Left lung (tissue), 4 donors: ENCODE measurements at regions not wholly inside any gene's neighbourhood (a gene's known extent, or its start where the extent isn't known, plus 50 kb on each side); places are given as distances from the start of the nearest gene placed in this dataset.

ENCODE experiments used
- ATAC-seq: fragments of 200-7000 bp; cut with Tn5 transposase; one replicate; pipeline ENCODE4 v1.9.1; 2020; ENCODE audit warnings: moderate library complexity
- DNase-seq, 4 donors: peaks; one replicate each; pipeline ENCODE4 v3.0.0-alpha.2; 2013 to 2020
- H3K27ac ChIP-seq, 2 donors: fragments of 200-600 bp; sonication (generic) in 1 of 2; one replicate each; pipeline versions ENCODE4 v1.5.0 to v1.8.0; 2020 to 2021
- H3K27me3 ChIP-seq, 2 donors: fragments of 200-600 bp; sonication (generic) in 1 of 2; one replicate each; pipeline versions ENCODE4 v1.5.0 to v1.8.0; 2020 to 2021
- H3K36me3 ChIP-seq, 2 donors: fragments of 200-600 bp; sonication (generic) in 1 of 2; one replicate each; pipeline versions ENCODE4 v1.5.0 to v1.8.0; 2020 to 2021
- H3K4me1 ChIP-seq, 2 donors: fragments of 200-600 bp; one replicate each; pipeline ENCODE4 v1.8.0; 2021
- H3K4me3 ChIP-seq, 2 donors: fragments of 200-600 bp; sonication (generic) in 1 of 2; one replicate each; pipeline versions ENCODE4 v1.5.0 to v1.8.0; 2020 to 2021; ENCODE audit warnings: mild to moderate bottlenecking in 1 of 2
- H3K9me3 ChIP-seq, 2 donors: fragments of 200-600 bp; sonication (generic) in 1 of 2; one replicate each; pipeline versions ENCODE4 v1.5.0 to v1.8.0; 2020 to 2021
- CTCF ChIP-seq, 2 donors: fragments of 200-600 bp; sonication (generic) in 1 of 2; IDR thresholded peaks; one replicate each; pipeline versions ENCODE4 v1.5.0 to v1.8.0; 2021; ENCODE audit warnings: antibody characterized with exemption in 2 of 2
- intact Hi-C, 2 donors: fragments of 100-400 bp; cut with DNase I; formaldehyde crosslinking; loops; one replicate each; pipeline versions ENCODE4 v1.11.2 to v1.14.2; 2022
- donor health status: DM: no; HTN: yes; CAD: no.
- donor health status: DM: no; HTN: no; CAD: no.

- H3K4me3 ChIP-seq: no peak overlapping the region
- DNase-seq (no peak), ATAC-seq (no peak)
- intact Hi-C loops: no loop called here
- H3K27me3 ChIP-seq: no peaks in the 10 kb centered on the region
- no peaks in the 10 kb centered on the region for H3K36me3 ChIP-seq
- TF ChIP-seq CTCF (IDR thresholded peaks at IDR 0.05): no peak
- no peaks in the 10 kb centered on the region for H3K4me1 ChIP-seq
- H3K27ac ChIP-seq: no peak overlapping the region
- no peaks in the 10 kb centered on the region for H3K9me3 ChIP-seq
Measured at GRCh38 chr4:151957153-151957552, 196.3 kb upstream of the GATB start.

DNA sequence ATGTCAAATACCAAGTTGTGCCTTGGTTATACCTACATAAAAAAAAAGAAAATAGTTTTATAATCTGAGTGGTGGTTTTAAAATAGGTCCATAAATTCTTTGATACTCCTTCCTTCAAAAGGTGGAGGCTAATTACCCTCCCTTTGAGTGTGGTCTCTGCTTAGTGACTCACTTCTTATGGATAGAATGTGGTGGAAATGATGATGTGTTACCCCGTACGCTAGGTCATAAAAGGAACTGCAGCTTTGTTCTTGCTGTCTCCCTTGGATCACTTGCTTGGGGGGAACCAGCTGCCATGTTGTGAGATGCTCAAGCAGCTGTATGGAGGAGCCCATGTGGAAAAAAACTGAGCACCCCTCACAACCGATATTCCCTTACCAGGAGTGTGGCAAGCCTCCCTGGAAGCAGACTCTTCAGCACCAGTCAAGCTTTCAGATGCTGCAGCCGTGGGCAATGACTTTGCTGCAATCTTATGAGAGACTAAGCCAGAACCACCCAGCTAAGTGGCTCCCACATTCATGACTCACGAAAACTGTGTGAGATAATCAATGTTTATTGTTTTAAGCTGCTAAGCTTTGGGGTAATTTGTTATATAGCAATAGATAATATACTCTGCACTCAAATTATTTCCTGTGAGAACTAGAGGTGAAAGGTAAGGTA, 195.0 kb upstream of the GATB start:
- Histone ChIP-seq H3K27ac (no peak overlapping the region), H3K36me3 (no peaks in the 10 kb centered on the region), H3K9me3 (no peaks in the 10 kb centered on the region), H3K4me3 (no peak overlapping the region), H3K27me3 (no peaks in the 10 kb centered on the region), H3K4me1 (no peaks in the 10 kb centered on the region)
- TF ChIP-seq CTCF (IDR thresholded peaks at IDR 0.05): no peak
- no peak for ATAC-seq
- DNase-seq: no peak
- intact Hi-C loops: no loop called here

DNA sequence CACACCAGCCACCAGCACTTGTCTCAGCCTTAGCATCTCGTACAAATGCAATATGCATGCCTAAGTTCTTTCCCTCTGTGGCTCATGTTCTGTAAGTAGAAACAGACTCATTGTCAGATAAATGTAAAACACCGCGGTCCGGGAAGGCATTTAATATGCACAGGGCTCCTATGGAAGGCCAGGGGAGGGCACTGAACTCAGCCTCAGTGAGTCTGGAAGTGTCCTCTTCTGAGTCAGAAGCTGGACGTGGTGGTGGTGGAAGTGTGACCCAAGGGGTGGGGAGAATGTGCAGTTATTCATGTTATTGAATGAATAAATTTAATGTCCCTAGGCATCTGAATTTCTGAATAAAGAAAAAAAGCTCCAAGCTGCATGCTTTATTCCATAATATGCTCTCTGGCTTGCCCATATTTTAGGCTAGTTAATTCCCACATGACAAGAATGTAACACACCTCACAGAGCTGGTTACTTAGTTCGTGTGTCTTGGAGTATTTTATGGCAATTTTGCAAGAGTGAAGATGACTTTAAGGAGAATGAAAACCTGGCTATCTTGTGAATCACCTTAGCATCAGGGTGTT, 193.1 kb upstream of the GATB start:
- no peak overlapping the region for H3K27ac ChIP-seq
- ATAC-seq (no peak), DNase-seq (no peak)
- intact Hi-C loops: no loop called here
- no peak overlapping the region for H3K4me3 ChIP-seq
- no peaks in the 10 kb centered on the region for H3K4me1 ChIP-seq
- H3K9me3 ChIP-seq: no peaks in the 10 kb centered on the region
- H3K36me3 ChIP-seq: no peaks in the 10 kb centered on the region
- no peak for TF ChIP-seq CTCF (IDR thresholded peaks at IDR 0.05)
- H3K27me3 ChIP-seq: no peaks in the 10 kb centered on the region

DNA sequence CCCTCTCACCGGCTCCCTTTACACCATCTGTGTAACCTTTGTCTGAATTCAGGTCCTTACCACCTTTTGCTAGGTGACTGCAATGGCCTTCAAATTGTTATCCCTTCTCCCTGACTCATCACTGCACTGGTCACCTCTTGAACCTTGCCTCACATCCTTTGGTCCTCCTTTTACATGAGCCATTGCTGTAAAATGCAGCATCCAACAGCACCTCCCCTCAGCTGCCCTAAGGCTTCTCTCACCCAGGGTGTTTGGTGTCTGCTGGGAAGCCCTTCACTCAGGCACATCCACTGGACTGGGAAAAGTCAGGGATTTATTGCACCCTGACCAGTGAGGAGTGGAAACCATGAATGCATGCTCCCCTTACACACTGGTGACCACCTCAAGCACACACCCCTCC, 192.5 kb upstream of the GATB start:
- Histone ChIP-seq H3K36me3 (no peaks in the 10 kb centered on the region), H3K27me3 (no peaks in the 10 kb centered on the region), H3K4me1 (no peaks in the 10 kb centered on the region), H3K9me3 (no peaks in the 10 kb centered on the region), H3K27ac (no peak overlapping the region), H3K4me3 (no peak overlapping the region)
- DNase-seq (no peak), ATAC-seq (no peak)
- intact Hi-C loops: no loop called here
- no peak for TF ChIP-seq CTCF (IDR thresholded peaks at IDR 0.05)

- no peaks in the 10 kb centered on the region for H3K4me1 ChIP-seq
- DNase-seq (no peak), ATAC-seq (no peak)
- intact Hi-C loops: no loop called here
- H3K9me3 ChIP-seq: peaks cover 0 to 2% of the 10 kb centered on the region in 2 donors
- H3K27ac ChIP-seq: no peak overlapping the region
- H3K27me3 ChIP-seq: no peaks in the 10 kb centered on the region
- no peak for TF ChIP-seq CTCF (IDR thresholded peaks at IDR 0.05)
- H3K4me3 ChIP-seq: no peak overlapping the region
- no peaks in the 10 kb centered on the region for H3K36me3 ChIP-seq
Measured at GRCh38 chr4:151952711-151953254, 192.0 kb upstream of the GATB start.
